Pulmonary artery endothelial cell (primary cell): ENCODE measurements at regions not wholly inside any gene's neighbourhood (a gene's known extent, or its start where the extent isn't known, plus 50 kb on each side); places are given as distances from the start of the nearest gene placed in this dataset.
"Not testable (repeated sequence)": the region's sequence is repeated elsewhere in the genome, so short reads cannot be mapped to it uniquely, and the experiment has no call there.

ENCODE experiments used
- DNase-seq: peaks from one replicate; pipeline ENCODE4 v3.0.0-alpha.2; 2011; ENCODE audit warnings: low read depth, low spot score

GRCh38 chr5:135095052-135095715, 61.2 kb upstream of the PITX1 start:
- DNase-seq: no peak

DNA sequence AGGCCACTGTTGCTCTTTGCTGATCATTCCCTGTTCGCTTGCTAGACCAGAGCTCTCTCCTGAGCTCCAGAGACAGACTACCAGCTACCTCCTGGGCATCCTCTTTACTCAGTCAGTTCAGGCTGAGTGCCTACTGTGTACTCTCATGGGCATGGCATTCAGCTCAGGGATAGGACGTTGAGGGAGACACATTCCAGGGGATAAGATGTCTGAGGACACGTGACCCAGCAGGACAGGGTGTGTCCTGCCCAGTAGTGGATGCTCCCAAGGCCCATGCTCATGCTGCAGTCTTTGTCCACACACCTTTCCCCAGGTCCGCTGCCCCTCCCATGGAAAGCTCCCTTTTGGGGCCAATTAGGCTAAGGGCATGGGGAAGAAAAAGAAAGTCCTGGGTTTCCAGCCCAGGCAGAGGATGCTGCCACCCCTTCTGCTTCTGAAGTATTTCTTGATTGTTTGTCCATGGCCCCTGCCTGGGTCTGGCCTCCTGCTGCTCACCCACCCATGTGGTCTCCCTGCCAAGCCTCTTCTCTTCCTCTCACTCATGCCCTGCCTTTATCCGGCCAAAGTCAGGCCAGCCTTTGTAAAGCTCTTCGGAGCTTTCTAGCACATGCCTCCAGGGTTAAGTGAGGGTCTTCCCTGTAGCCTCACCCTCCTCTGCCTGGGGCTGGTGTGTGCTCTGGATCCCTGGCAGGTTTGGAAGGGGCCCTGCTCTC, 60.5 kb upstream of the PITX1 start:
- no peak for DNase-seq

- not testable (repeated sequence) for DNase-seq
Observed at GRCh38 chr5:135093483-135093882, 59.5 kb upstream of the PITX1 start.

GRCh38 chr5:135092476-135092875, 58.4 kb upstream of the PITX1 start:
- no peak for DNase-seq

DNA sequence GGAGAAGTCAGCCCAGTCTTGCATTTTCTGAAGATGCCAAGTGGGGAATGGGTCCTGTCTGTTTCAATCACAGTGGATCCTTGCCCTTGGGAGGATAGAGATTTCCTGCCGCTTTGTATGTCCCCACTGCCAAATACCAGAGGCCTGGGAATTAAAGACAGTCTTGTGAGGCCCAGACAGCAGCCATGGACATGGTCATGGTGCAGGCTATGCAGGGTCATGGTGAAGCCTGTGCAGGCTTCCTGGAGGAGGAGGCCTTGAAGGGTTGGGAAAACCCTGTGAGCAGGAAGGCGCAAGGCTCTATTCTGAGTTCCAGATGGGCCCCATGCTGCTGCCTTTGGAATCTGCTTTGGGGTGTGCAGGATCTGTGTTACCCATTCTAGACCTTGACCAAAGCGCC, 57.3 kb upstream of the PITX1 start:
- no peak for DNase-seq

DNA sequence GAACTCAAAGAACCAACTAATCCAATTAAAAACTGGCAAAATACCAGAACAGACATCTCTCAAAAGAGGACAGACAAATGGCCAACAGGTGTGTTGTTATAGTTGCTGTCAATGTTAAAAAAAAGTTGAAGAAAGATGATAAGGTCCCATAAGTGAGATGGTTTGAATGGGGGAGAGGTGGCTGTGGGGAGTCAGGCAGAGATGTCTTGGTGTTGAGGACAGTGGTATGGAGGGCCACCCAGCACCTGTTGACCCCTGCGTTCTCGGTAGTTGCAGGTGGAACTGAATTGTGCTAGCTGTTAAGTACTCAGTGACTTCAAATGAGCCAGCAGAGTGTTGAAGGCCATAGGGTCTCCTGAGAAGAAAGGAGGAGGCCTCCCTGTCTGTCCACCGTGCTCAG, 55.9 kb upstream of the PITX1 start:
- DNase-seq: no peak

DNA sequence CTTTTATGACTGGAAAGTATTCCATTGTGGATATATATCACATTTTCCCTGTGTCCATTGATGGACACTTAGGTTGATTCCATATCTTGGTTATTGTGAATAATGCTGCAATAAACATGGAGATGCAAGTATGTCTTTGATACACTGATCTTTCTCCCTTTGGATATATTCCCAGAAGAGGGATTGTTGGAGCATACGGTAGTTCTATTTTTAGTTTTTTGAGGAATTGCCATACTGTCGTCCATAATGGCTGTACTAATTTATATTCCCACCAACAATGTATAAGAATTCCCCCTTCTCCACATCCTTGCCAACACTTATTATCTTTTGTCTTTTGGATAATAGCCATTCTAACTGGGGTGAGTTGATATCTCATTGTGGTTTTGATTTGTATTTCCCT, 54.9 kb upstream of the PITX1 start:
- no peak for DNase-seq

DNA sequence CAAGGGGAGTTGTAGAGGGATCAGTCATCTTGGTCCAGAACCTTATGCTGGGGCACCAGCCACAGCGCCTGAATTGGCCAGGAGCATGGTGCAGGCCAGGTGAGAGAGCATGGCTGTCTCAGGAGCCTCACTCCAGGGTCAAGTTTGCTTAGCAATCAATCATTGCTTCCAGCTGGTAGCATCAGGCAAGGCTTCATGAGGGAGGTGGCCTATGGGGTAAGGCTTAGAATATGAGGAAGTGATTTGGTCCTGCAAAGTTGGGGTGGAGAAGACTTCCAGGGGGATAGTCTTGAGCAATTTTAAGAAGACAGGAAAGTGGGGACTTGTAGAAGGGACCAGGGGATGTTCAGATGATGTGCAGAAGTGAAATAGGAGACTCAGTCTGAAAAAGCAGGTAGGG, 53.9 kb upstream of the PITX1 start:
- no peak for DNase-seq

GRCh38 chr5:135085936-135086725, 52.1 kb upstream of the PITX1 start:
- DNase-seq: no peak

DNA sequence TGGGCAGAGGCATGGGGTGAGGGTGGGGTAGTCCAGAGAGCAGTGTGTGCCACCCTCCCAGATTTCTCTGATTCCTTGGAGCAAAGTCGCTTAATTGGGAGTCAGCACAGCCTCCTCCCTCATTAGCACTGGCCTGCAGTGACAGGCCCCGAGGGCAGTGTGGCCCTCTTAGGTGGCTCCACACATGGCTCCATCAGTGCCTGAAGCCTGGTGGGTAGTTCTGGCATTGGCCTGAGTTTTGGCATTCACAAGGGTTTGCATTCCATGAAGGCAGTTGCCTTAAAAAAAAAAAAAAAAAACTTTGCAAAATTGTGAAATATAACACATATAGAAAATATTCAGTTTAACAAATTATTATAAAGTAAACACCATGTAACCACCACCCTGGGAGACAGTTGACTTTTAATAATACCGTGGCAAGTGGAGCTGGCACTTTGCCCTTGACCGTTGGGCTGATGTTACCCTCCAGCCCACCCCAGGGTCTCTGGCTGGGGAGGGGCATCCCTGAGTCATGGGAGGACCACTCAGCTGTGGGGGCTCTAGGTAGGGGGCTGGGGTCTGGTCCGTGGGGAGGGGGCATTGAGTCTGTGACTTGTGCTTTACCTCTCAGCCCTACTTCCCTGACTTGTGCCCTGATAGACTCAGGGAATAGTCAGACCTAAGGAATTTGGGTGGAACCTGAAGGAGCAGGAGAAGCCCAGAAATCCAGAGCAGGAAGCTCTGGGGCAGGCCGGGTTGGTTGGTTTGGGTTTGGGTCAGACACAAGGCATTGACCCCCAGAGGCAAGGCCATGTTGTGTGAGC, 51.3 kb upstream of the PITX1 start:
- DNase-seq: no peak
